GM12878 (cell line): ENCODE measurements at regions not wholly inside any gene's neighbourhood (a gene's known extent, or its start where the extent isn't known, plus 50 kb on each side); places are given as distances from the start of the nearest gene placed in this dataset.

Experiments
- CEBPZ ChIP-seq: fragments of 150-350 bp; IDR thresholded peaks from 2 replicates; pipeline ENCODE4 v1.6.1; 2016; ENCODE audit warnings: low read depth, low read length
- CHD1 ChIP-seq: IDR thresholded peaks from 2 replicates; pipeline ENCODE4 v1.6.1; 2012; ENCODE audit warnings: low read depth, low read length, improper control_type of control experiment
- HDAC2 ChIP-seq: fragments of 200-600 bp; sonication (generic); IDR thresholded peaks from 2 replicates; pipeline ENCODE4 v1.6.1; 2017
- ZNF24 ChIP-seq: fragments of 450-650 bp; IDR thresholded peaks from 2 replicates; pipeline ENCODE4 v1.6.1; 2017; ENCODE audit warnings: antibody characterized with exemption, mild to moderate bottlenecking
- ZNF687 ChIP-seq: fragments of 450-650 bp; IDR thresholded peaks from 2 replicates; pipeline ENCODE4 v1.6.1; 2017; ENCODE audit warnings: mild to moderate bottlenecking, moderate library complexity
- ZSCAN29 ChIP-seq: fragments of 450-650 bp; IDR thresholded peaks from 2 replicates; pipeline ENCODE4 v1.6.1; 2017; ENCODE audit warnings: mild to moderate bottlenecking, moderate library complexity

GRCh38 chr2:138071720-138072719 lies 107.7 kb downstream of the HNMT start (continued):
- TF ChIP-seq ZNF687 (no peak), CEBPZ (no peak), ZSCAN29 (no peak), CHD1 (no peak), ZNF24 (no peak), HDAC2 (no peak)
